GF-D8 (cell line): ENCODE measurements at regions not wholly inside any gene's neighbourhood (a gene's known extent, or its start where the extent isn't known, plus 50 kb on each side); places are given as distances from the start of the nearest gene placed in this dataset.

Experiments
- DNase-seq: peaks from one replicate; lab custom pipeline; 2025; lab: John Stamatoyannopoulos, UW

- no peak for DNase-seq
Measured at GRCh38 chr5:68379275-68380036, 163.9 kb downstream of the PIK3R1 start.

DNA sequence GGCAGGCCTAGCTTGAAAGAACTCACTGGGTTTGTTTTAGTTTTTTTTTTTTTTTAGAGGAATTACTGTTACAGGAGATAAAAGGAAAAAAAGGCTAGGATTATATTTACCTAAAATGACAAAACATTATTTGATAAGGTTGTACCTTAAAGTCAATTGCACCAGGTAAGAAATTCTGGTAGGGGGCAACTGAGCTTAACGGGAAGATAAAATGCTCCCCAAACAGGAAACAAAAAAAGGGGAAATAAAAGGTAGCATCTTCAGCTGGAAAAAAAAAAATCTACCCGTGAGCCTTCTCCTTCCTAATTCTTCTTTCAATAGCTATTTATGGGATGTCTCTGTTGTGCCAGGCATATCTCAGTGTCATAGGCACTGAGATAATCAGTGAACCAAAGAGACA lies 164.5 kb downstream of the PIK3R1 start:
- DNase-seq: no peak

DNA sequence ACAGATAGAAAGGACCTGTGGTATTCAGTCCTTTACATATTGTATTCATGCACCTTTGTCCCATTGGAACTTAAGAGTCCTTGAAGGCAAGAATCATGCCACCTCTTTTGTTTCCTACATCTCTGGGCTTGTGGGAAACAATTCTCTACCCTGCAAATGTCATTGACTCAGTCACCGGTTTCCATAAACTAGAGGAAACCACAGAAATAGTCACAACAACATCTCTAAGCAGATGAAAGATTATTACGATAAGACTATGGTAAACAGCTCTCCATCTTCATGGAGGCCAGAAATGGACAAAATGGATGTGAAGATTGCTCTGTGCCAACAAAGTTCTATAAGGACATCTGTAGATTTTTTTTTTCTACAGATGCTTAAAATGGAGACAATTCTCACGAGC lies 165.5 kb downstream of the PIK3R1 start:
- DNase-seq: no peak

GRCh38 chr5:68381909-68382308 lies 166.4 kb downstream of the PIK3R1 start:
- DNase-seq: no peak

DNA sequence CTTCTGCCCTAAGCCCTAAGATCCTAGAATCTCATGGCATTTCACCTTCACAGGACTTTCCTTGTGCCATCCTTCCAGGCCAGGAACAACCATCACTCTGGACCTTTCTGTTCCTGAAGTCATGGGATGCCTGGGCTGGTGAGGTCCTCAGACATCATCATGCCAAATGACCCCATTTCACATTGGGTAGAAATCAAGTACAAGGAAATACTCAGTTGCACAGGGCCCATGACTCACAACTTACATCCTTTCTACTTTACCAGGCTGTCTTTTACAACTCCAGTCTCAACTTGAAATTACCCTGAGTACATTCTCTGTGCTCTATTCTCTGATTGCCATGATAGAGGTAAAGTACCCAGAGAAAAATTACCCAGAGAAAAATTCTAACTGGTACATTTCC lies 167.1 kb downstream of the PIK3R1 start:
- DNase-seq: no peak

DNA sequence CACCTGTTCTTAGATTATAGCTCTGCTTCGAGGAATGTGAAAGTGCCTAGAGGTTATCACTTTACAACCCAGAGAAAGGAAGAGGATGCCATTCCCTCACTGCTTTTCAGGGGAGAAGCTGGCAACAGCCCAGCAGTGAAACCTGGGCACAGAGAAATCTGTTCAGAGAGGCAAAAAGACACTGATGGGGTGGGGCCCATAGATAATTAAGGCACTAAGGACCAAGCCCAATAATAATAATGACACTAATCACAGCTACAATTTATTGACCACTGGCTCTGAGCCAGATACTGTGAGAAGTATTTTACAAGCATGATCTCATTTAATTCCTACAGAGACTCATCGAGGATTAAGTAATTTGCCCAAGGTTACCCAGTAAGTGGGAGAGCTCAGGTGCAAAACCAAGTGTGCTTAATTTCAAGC lies 168.3 kb downstream of the PIK3R1 start:
- DNase-seq: no peak

DNA sequence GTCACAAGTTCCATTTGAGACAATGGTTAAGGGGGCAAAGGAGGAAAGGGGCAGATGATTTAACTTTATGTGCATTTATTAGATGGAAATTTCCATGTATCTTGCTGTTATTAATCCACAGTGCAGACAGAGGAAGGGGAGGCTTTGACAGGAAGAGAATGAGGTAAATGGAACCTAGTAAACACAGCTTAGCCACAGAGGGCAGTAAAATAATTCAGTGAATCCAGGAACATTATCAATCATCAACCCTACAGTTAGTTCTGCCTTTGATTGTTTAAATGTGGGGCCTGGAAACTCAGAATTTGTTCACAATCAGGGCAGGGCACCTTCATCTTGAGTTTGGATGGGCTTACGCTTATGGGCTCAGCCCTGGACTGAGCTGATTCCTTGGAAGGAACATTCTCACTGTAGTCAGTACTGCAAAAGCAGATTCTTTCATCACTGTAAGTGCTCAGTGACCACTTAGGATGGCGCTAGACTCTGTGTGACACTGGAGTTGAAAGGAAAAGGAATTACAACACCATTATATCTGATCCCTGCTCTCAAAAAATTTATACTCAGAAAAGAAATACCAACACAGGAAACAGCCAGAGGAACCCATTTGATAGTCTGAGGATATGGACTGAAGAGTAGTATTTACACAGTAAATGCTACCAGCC lies 169.5 kb downstream of the PIK3R1 start:
- DNase-seq: no peak

DNA sequence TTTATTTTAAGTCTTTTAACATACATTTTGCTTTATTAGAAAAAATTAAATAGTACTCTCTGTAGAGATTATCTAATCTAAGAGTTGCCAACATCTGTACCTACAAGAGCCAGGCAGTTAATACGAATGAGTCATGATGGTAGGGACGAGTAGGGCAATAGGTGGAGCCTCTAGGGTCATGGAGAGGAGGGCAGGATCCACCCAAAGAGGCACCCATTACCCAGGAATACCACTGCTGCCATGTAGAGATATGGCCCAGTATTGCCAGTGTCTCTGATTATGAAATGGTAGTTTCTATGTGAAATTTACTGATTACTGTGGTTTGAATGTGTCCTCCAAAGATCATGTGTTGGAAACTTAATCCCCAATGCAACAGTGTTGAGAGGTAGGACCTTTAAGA lies 170.4 kb downstream of the PIK3R1 start:
- DNase-seq: no peak

- DNase-seq: no peak
Measured at GRCh38 chr5:68387074-68387796, 171.7 kb downstream of the PIK3R1 start.

DNA sequence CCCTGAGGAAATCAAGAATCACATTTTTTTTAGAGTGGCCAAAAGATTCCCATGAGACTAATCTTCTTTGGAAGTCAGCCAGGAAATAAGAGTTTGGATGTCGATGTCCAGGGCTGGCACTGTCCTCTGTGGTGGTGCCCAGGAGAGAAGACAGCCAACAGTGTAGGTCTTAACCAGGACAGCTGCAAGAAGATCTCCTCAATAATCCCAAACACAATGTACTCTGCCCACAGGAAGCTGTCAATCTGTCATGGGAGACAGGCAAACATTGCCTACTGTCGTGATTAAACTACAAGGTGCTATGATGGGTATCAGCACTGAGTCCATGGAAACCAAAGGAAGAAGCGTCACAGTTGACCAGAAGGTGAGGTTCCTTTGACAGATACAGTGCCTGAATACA lies 174.1 kb downstream of the PIK3R1 start:
- DNase-seq: no peak

GRCh38 chr5:68392617-68393016 lies 177.1 kb downstream of the PIK3R1 start:
- no peak for DNase-seq

GRCh38 chr5:68395302-68395701 lies 179.7 kb downstream of the PIK3R1 start:
- DNase-seq: no peak

- DNase-seq: no peak
Measured at GRCh38 chr5:68395926-68396511, 180.5 kb downstream of the PIK3R1 start.

DNA sequence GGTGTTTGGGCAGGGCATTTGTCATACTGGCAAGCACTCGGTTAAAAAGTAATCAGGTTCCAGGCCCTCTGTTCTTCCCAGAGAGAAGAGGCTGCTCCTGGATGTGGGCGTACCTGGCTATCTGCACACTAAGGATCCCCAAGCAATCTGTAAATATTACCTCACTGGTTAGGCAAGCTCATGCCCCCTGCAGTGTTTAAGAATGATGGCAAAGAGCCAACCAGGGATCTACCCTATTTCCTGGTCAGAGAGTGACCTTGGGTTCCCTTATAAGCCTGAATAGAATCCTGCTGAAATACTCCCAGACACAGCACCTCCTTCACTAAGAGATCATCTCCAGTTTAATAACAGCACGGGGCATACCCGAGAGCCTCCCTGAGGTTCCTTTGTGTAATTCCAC lies 181.2 kb downstream of the PIK3R1 start:
- no peak for DNase-seq

DNA sequence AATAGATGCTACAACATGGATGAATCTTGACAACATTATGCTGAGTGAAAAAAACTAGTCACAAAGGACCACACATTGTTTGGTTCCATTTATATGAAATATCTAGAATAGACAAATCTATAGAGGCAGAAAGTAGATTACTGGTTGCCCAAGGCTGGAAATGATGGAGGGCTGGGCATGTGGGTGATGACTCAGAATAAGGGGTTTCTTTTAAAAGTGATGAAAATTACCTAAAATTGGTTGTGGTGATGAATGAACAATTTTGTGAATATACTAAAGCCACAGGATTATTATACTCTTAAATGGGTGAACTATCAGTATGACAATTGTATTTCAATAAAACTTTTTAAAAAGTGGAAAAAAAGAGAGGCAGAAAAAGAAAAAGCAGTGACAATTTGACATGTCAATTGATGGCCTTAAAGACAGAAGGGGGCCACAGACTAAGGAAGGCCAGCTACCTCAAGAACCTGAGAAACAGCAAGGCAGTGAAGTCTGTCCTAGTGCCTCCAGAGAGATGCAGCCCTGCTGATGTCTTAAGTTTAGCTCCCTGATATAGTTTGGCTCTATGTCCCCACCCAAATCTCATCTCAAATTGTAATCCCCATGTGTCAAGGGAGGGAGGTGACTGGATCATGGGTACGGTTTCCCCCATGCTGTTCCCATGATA lies 182.7 kb downstream of the PIK3R1 start:
- DNase-seq: no peak

DNA sequence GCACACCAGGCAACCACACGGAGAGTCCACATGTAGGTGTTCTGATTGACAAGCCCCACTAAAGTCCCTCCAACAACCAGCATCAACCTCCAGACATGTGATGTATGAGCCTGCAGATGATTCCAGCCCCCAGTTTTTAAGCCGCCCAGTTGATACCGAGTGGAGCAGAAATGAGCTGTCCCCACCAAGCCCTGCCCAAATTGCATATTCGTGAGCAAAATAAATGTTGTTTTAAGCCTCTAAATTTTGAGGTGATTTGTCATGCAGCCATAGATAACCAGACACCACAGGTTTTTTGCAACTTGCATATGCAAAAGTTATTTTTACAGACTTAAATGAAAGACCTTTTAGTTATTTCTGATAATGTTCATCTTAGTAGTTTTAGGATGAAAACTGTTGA lies 187.7 kb downstream of the PIK3R1 start:
- no peak for DNase-seq

GRCh38 chr5:68404246-68404645 lies 188.7 kb downstream of the PIK3R1 start:
- no peak for DNase-seq

DNA sequence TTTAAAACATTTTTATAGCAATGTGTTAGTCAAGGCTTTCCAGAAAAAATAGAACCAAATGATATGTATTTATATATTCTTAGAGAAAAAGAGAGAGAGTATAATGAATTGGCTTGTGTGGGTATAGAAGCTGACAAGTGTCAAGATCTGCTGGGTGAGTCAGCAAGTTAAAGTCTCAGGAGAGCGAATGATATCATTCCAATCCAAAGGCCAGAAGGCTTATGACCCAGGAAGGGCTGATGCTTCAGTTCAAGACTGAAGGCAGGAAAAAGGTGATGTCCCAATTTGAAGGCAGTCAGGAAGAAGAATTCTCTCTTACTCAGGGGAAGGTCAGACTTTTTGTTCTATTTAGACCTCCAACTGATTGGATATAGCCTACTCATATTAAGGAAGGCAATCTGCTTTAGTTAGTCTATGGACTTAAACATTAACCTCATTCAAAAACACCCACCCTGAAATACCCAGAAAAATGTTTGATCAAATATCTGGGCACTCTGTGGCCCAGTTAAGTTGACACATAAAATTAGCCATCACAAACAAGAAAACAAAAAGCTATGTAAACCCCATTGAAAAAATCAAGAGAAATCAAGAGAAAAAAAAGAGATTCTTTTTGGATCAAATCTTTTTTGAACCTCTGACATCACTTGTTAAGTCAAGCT lies 189.6 kb downstream of the PIK3R1 start:
- DNase-seq: no peak

DNA sequence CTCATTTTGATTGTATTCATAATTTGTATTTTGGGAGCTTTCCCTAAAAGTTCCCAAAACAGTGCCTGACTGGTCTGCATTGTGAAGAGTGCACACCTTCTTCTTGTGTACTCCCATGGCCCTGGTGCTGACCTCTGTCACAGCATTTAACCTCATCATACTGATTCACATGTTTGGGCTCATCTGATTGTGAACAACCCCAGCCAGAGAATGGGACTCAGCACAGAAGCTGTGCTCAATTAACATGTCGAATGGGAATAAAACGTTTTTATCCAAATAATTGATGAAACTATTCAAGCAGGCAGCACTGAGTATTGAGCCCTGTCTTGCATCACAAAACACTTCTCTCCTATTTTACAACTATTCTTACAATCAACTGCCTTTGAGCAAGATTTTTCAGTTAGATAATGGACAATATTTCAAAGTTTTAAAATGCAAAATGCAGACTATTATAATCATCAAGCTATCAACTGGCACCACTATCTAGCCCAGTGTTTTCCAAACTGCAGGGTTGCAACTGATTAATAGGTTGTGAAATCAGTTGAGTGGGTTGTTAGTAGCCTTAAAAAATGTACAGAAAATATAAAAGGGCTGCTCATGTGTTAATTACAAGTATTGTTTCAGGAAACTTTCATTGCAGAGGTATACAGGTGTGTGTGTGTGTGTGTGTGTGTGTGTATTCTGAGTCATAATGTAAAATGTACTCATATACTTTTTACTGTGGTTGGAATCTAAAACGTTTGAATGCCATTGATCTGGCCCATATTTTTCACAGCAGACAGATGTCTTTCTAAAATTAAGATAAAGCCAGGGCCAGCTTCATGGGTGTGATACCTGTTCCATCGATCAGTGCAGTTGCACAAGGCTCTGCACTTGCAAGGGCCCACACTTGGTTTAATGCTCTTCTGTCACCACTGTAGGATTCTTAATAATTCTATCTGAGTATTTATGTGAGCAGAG lies 190.5 kb downstream of the PIK3R1 start:
- DNase-seq: no peak

- DNase-seq: no peak
Measured at GRCh38 chr5:68406767-68407241, 191.2 kb downstream of the PIK3R1 start.
